Caco-2 (cell line): ENCODE measurements at regions not wholly inside any gene's neighbourhood (a gene's known extent, or its start where the extent isn't known, plus 50 kb on each side); places are given as distances from the start of the nearest gene placed in this dataset.

Source experiments
- BruUV-seq: library from RNA; stranded (reverse); fragments of 400-500 nt; replicated peaks from 2 replicates; lab custom pipeline; 2021; lab: Mats Ljungman, UMichigan
- CTCF ChIA-PET: fragments of 300-600 bp; sonication (Branson Sonifier 250); formaldehyde crosslinking; loops from one replicate; lab custom pipeline; 2022; ENCODE audit warnings: antibody characterized with exemption; lab: Charles Lee
- POLR2A ChIA-PET: fragments of 300-600 bp; sonication (Branson Sonifier 250); formaldehyde crosslinking; loops from one replicate; lab custom pipeline; 2022; ENCODE audit warnings: antibody characterized with exemption; lab: Charles Lee
- DNase-seq, 2 experiments: peaks; one replicate each; pipeline versions ENCODE4 v3.0.0 to v3.0.0-alpha.2; 2020 to 2022
- H3K27me3 ChIP-seq: replicated peaks from 2 replicates; pipeline ENCODE4 v1.6.0; 2011; ENCODE audit warnings: low read length; ENCODE audit not compliant: control insufficient read depth, insufficient read depth
- H3K36me3 ChIP-seq: 2 replicates; pipeline ENCODE4 v1.5.1; 2011; ENCODE audit warnings: low read length; ENCODE audit not compliant: control insufficient read depth, insufficient read depth
- H3K4me1 ChIP-seq: fragments of 250-450 bp; sonication (Bioruptor Pico); 2 replicates; pipeline ENCODE4 v1.5.1; 2020; ENCODE audit warnings: mild to moderate bottlenecking
- H3K4me3 ChIP-seq: 2 replicates; pipeline ENCODE4 v1.5.1; 2011; ENCODE audit warnings: low read depth, mild to moderate bottlenecking, control low read depth, low read length
- H3K9me3 ChIP-seq: fragments of 250-450 bp; sonication (Bioruptor Pico); 2 replicates; pipeline ENCODE4 v1.5.1; 2020; ENCODE audit warnings: mild to moderate bottlenecking, moderate library complexity
- H3K27ac Mint-ChIP-seq: one replicate; pipeline ENCODE4 v1.8.0; 2022; ENCODE audit warnings: mixed read lengths; ENCODE audit not compliant: unreplicated experiment
- H3K27me3 Mint-ChIP-seq: one replicate; pipeline ENCODE4 v1.8.0; 2022; ENCODE audit warnings: mixed read lengths; ENCODE audit not compliant: insufficient read depth, unreplicated experiment
- H3K36me3 Mint-ChIP-seq: one replicate; pipeline ENCODE4 v1.8.0; 2022; ENCODE audit warnings: mild to moderate bottlenecking, mixed read lengths; ENCODE audit not compliant: insufficient read depth, unreplicated experiment
- H3K4me1 Mint-ChIP-seq: one replicate; pipeline ENCODE4 v1.8.0; 2022; ENCODE audit warnings: low read depth, mixed read lengths; ENCODE audit not compliant: unreplicated experiment
- H3K4me3 Mint-ChIP-seq: one replicate; pipeline ENCODE4 v1.8.0; 2022; ENCODE audit warnings: mild to moderate bottlenecking, moderate library complexity, mixed read lengths; ENCODE audit not compliant: unreplicated experiment
- H3K9me3 Mint-ChIP-seq: one replicate; pipeline ENCODE4 v1.8.0; 2022; ENCODE audit warnings: mixed read lengths; ENCODE audit not compliant: unreplicated experiment
- CTCF ChIP-seq, 2 experiments: fragments of 200-600 bp in 1 of 2; IDR thresholded peaks; 1 replicate in 1 of 2; 2 replicates in 1 of 2; pipeline versions ENCODE4 v1.5.1 to v1.8.0; 2011 to 2022; ENCODE audit warnings: antibody characterized with exemption in 1 of 2, control low read depth in 1 of 2, inconsistent platforms in 1 of 2, low read depth in 1 of 2, low read length in 1 of 2, mild to moderate bottlenecking in 1 of 2, moderate library complexity in 1 of 2; ENCODE audit not compliant: insufficient read depth in 1 of 2, severe bottlenecking in 1 of 2, unreplicated experiment in 1 of 2
- intact Hi-C: fragments of 100-400 bp; cut with micrococcal nuclease; formaldehyde crosslinking; loops from one replicate; pipeline ENCODE4 v1.10.0; 2022; ENCODE audit not compliant: unreplicated experiment

GRCh38 chr13:79972066-79972569 is 368.8 kb downstream of the SPRY2 start:
- H3K4me3 Mint-ChIP-seq: no peak overlapping the region
- CTCF ChIA-PET: no interaction called here
- Histone ChIP-seq H3K4me3 (no peak overlapping the region), H3K4me1 (peaks cover 4% of the 10 kb centered on the region), H3K9me3 (peaks cover 20% of the 10 kb centered on the region), H3K36me3 (no peaks in the 10 kb centered on the region), H3K27me3 (no peaks in the 10 kb centered on the region)
- no peak for DNase-seq
- H3K36me3 Mint-ChIP-seq: no peaks in the 10 kb centered on the region
- no peak overlapping the region for H3K27ac Mint-ChIP-seq
- intact Hi-C loops: loop anchor here (10.0 kb wide), 1 partner anchor 373 kb away; the partner anchor contains the start of gene SPRY2
- no peaks in the 10 kb centered on the region for H3K27me3 Mint-ChIP-seq
- TF ChIP-seq CTCF (IDR thresholded peaks at IDR 0.05; ENCODE audit: insufficient read depth in 1 of 2, low read depth in 1 of 2, low read length in 1 of 2, severe bottlenecking in 1 of 2, unreplicated experiment in 1 of 2): no peak
- H3K4me1 Mint-ChIP-seq: peaks cover 5% of the 10 kb centered on the region
- H3K9me3 Mint-ChIP-seq: peaks cover 60% of the 10 kb centered on the region
- BruUV-seq: no TSS peak
- POLR2A ChIA-PET: no interaction called here

- no peaks in the 10 kb centered on the region for H3K36me3 ChIP-seq
- no TSS peak for BruUV-seq
- DNase-seq: no peak
- H3K27me3 ChIP-seq: no peaks in the 10 kb centered on the region
- peaks cover 28% of the 10 kb centered on the region for H3K9me3 Mint-ChIP-seq
- H3K4me3 ChIP-seq: no peak overlapping the region
- no peaks in the 10 kb centered on the region for H3K4me1 ChIP-seq
- H3K27me3 Mint-ChIP-seq: no peaks in the 10 kb centered on the region
- ChIA-PET POLR2A (no interaction called here), CTCF (no interaction called here)
- intact Hi-C loops: no loop called here
- H3K27ac Mint-ChIP-seq: no peak overlapping the region
- H3K4me1 Mint-ChIP-seq: peaks cover 7% of the 10 kb centered on the region
- H3K36me3 Mint-ChIP-seq: no peaks in the 10 kb centered on the region
- peaks cover 13% of the 10 kb centered on the region for H3K9me3 ChIP-seq
- H3K4me3 Mint-ChIP-seq: no peak overlapping the region
- TF ChIP-seq CTCF (IDR thresholded peaks at IDR 0.05; ENCODE audit: insufficient read depth in 1 of 2, low read depth in 1 of 2, low read length in 1 of 2, severe bottlenecking in 1 of 2, unreplicated experiment in 1 of 2): no peak
These were observed 374.4 kb downstream of the SPRY2 start for GRCh38 chr13:79966493-79966895.

GRCh38 chr13:79966059-79966458 is 374.9 kb downstream of the SPRY2 start:
- peaks cover 23% of the 10 kb centered on the region for H3K9me3 Mint-ChIP-seq
- Histone ChIP-seq H3K9me3 (peaks cover 10% of the 10 kb centered on the region), H3K36me3 (no peaks in the 10 kb centered on the region), H3K27me3 (no peaks in the 10 kb centered on the region), H3K4me3 (no peak overlapping the region), H3K4me1 (no peaks in the 10 kb centered on the region)
- H3K36me3 Mint-ChIP-seq: no peaks in the 10 kb centered on the region
- peaks cover 7% of the 10 kb centered on the region for H3K4me1 Mint-ChIP-seq
- BruUV-seq: no TSS peak
- H3K4me3 Mint-ChIP-seq: no peak overlapping the region
- H3K27ac Mint-ChIP-seq: no peak overlapping the region
- no peaks in the 10 kb centered on the region for H3K27me3 Mint-ChIP-seq
- DNase-seq: no peak
- intact Hi-C loops: no loop called here
- TF ChIP-seq CTCF (IDR thresholded peaks at IDR 0.05; ENCODE audit: insufficient read depth in 1 of 2, low read depth in 1 of 2, low read length in 1 of 2, severe bottlenecking in 1 of 2, unreplicated experiment in 1 of 2): no peak
- POLR2A ChIA-PET: no interaction called here
- CTCF ChIA-PET: no interaction called here
